ENCODE measurements at regions not wholly inside any gene's neighbourhood (a gene's known extent, or its start where the extent isn't known, plus 50 kb on each side); places are given as distances from the start of the nearest gene placed in this dataset.
A peak's percentile ranks its signal among the peaks of the same experiment; 100 is the strongest.

GRCh38 chr4:186351668-186352194 lies 85.7 kb downstream of the F11 start:
- H3K27me3 Mint-ChIP-seq: peaks cover 0 to 2% of the 10 kb centered on the region in 2 donors
- H3K4me1 Mint-ChIP-seq: no peaks in the 10 kb centered on the region
- no peak for DNase-seq
- ChIA-PET CTCF (no interaction called here), POLR2A (no interaction called here)
- no peaks in the 10 kb centered on the region for H3K9me3 Mint-ChIP-seq
- no peaks in the 10 kb centered on the region for H3K36me3 ChIP-seq (ENCODE audit: insufficient read depth, low read length)
- no peaks in the 10 kb centered on the region for H3K4me1 ChIP-seq (ENCODE audit: insufficient read depth, low read length)
- no peaks in the 10 kb centered on the region for H3K36me3 Mint-ChIP-seq
- no peak overlapping the region for H3K27ac ChIP-seq (ENCODE audit: low read depth, low read length)
- H3K27me3 ChIP-seq (ENCODE audit: insufficient read depth, low read length, poor library complexity, severe bottlenecking): no peaks in the 10 kb centered on the region
- H3K4me3 ChIP-seq (ENCODE audit: low read length): no peak overlapping the region
- H3K27ac Mint-ChIP-seq: no peak overlapping the region
- H3K4me3 Mint-ChIP-seq: no peak overlapping the region
- H3K9me3 ChIP-seq (ENCODE audit: low read length): no peaks in the 10 kb centered on the region

DNA sequence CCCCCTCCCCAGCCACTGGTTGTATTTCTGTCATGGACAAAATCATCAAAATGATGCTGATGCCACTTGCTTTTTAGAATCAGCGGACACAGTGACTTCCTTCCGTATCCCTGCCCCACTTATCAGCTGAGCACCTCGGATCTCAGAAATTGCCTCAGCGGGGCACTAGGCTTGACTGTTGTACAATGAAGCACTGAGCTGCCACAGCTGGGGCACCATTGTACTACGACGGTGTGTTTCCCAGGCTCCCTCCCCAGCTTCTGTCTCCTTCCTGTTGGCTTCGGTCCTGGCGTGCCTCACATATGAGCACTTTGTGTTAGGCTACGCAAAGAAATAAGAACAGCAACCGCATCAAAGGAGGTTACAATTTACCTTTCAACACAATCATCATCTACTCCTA lies 82.4 kb downstream of the F11 start:
- H3K9me3 Mint-ChIP-seq: no peaks in the 10 kb centered on the region
- no peak overlapping the region for H3K27ac Mint-ChIP-seq
- peaks cover 2 to 5% of the 10 kb centered on the region in 2 donors for H3K27me3 Mint-ChIP-seq
- H3K27ac ChIP-seq (ENCODE audit: low read depth, low read length): no peak overlapping the region
- ChIA-PET POLR2A (no interaction called here), CTCF (no interaction called here)
- no peaks in the 10 kb centered on the region for H3K36me3 Mint-ChIP-seq
- no peaks in the 10 kb centered on the region for H3K4me1 ChIP-seq (ENCODE audit: insufficient read depth, low read length)
- no peak overlapping the region for H3K4me3 Mint-ChIP-seq
- H3K4me3 ChIP-seq (ENCODE audit: low read length): no peak overlapping the region
- DNase-seq: no peak
- H3K9me3 ChIP-seq (ENCODE audit: low read length): no peaks in the 10 kb centered on the region
- H3K27me3 ChIP-seq (ENCODE audit: insufficient read depth, low read length, poor library complexity, severe bottlenecking): no peaks in the 10 kb centered on the region
- no peaks in the 10 kb centered on the region for H3K36me3 ChIP-seq (ENCODE audit: insufficient read depth, low read length)
- no peaks in the 10 kb centered on the region for H3K4me1 Mint-ChIP-seq

DNA sequence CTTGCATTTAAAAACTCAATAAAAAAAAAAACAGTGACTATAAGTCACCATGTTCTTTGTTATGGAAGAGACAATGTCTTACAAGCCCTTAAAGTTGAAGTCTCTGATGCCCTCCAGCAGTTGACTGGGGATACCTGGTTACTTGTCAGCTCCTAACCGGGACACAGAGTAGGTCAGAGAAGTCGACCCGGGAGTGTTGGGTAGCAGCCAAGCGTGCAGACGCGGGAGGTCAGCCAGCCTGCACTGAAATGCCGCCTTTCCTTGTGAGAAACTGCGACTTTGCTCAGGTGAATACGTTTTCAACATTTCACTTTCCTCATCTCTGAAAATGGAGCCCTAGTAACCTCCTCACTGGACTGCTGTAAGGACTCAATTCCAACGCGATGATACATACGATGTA lies 81.8 kb downstream of the F11 start:
- ChIA-PET CTCF (no interaction called here), POLR2A (no interaction called here)
- Histone ChIP-seq H3K36me3 (ENCODE audit: insufficient read depth, low read length) (no peaks in the 10 kb centered on the region), H3K9me3 (ENCODE audit: low read length) (no peaks in the 10 kb centered on the region), H3K4me1 (ENCODE audit: insufficient read depth, low read length) (no peaks in the 10 kb centered on the region), H3K4me3 (ENCODE audit: low read length) (no peak overlapping the region), H3K27me3 (ENCODE audit: insufficient read depth, low read length, poor library complexity, severe bottlenecking) (no peaks in the 10 kb centered on the region), H3K27ac (ENCODE audit: low read depth, low read length) (no peak overlapping the region)
- H3K36me3 Mint-ChIP-seq: no peaks in the 10 kb centered on the region
- no peak overlapping the region for H3K4me3 Mint-ChIP-seq
- peaks cover 2 to 5% of the 10 kb centered on the region in 2 donors for H3K27me3 Mint-ChIP-seq
- no peaks in the 10 kb centered on the region for H3K9me3 Mint-ChIP-seq
- DNase-seq: no peak
- H3K4me1 Mint-ChIP-seq: no peaks in the 10 kb centered on the region
- no peak overlapping the region for H3K27ac Mint-ChIP-seq

- Mint-ChIP-seq H3K4me1 (no peaks in the 10 kb centered on the region), H3K27me3 (peaks cover 0 to 5% of the 10 kb centered on the region in 2 donors), H3K9me3 (no peaks in the 10 kb centered on the region), H3K27ac (no peak overlapping the region), H3K4me3 (no peak overlapping the region), H3K36me3 (no peaks in the 10 kb centered on the region)
- no peak for DNase-seq
- POLR2A ChIA-PET: no interaction called here
- no peaks in the 10 kb centered on the region for H3K4me1 ChIP-seq (ENCODE audit: insufficient read depth, low read length)
- no peaks in the 10 kb centered on the region for H3K36me3 ChIP-seq (ENCODE audit: insufficient read depth, low read length)
- no peak overlapping the region for H3K27ac ChIP-seq (ENCODE audit: low read depth, low read length)
- no peaks in the 10 kb centered on the region for H3K27me3 ChIP-seq (ENCODE audit: insufficient read depth, low read length, poor library complexity, severe bottlenecking)
- CTCF ChIA-PET: no interaction called here
- no peak overlapping the region for H3K4me3 ChIP-seq (ENCODE audit: low read length)
- H3K9me3 ChIP-seq (ENCODE audit: low read length): no peaks in the 10 kb centered on the region
Measured at GRCh38 chr4:186345184-186345583, 79.2 kb downstream of the F11 start.

DNA sequence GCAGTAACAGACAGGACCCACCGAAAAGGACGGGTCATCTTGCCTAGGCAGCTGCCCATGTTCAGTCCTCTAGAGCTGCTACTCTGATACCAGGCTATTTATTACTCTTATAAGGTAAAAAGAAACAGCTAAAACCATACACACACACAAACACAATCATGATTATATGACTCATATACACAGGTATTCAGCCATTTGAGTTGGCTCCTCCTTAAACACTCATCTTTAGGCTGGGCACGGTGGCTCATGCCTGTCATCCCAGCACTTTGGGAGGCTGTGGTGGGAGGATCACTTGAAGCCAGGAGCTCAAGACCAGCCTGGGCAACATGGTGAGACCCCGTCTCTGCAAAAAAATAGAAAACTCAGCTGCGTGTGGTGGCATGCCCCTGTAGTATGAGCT lies 76.6 kb downstream of the F11 start:
- no peaks in the 10 kb centered on the region for H3K4me1 Mint-ChIP-seq

GRCh38 chr4:186341655-186342054 lies 75.7 kb downstream of the F11 start:
- Mint-ChIP-seq H3K27me3 (peaks cover 0 to 7% of the 10 kb centered on the region in 2 donors), H3K9me3 (no peaks in the 10 kb centered on the region), H3K27ac (peak overlapping the region in 1 of 8 donors; percentile 22), H3K4me3 (no peak overlapping the region), H3K4me1 (no peaks in the 10 kb centered on the region), H3K36me3 (no peaks in the 10 kb centered on the region)
- Histone ChIP-seq H3K27me3 (ENCODE audit: insufficient read depth, low read length, poor library complexity, severe bottlenecking) (no peaks in the 10 kb centered on the region), H3K27ac (ENCODE audit: low read depth, low read length) (no peak overlapping the region), H3K4me3 (ENCODE audit: low read length) (no peak overlapping the region), H3K4me1 (ENCODE audit: insufficient read depth, low read length) (no peaks in the 10 kb centered on the region), H3K36me3 (ENCODE audit: insufficient read depth, low read length) (no peaks in the 10 kb centered on the region), H3K9me3 (ENCODE audit: low read length) (no peaks in the 10 kb centered on the region)
- POLR2A ChIA-PET: no interaction called here
- CTCF ChIA-PET: no interaction called here
- no peak for DNase-seq

More for the DNA sequence above, 76.6 kb downstream of the F11 start:
- Histone ChIP-seq H3K27ac (ENCODE audit: low read depth, low read length) (no peak overlapping the region), H3K4me3 (ENCODE audit: low read length) (no peak overlapping the region), H3K36me3 (ENCODE audit: insufficient read depth, low read length) (no peaks in the 10 kb centered on the region), H3K4me1 (ENCODE audit: insufficient read depth, low read length) (no peaks in the 10 kb centered on the region), H3K27me3 (ENCODE audit: insufficient read depth, low read length, poor library complexity, severe bottlenecking) (no peaks in the 10 kb centered on the region), H3K9me3 (ENCODE audit: low read length) (no peaks in the 10 kb centered on the region)
- CTCF ChIA-PET: no interaction called here
- peaks cover 0 to 7% of the 10 kb centered on the region in 2 donors for H3K27me3 Mint-ChIP-seq
- H3K27ac Mint-ChIP-seq: no peak overlapping the region
- no peaks in the 10 kb centered on the region for H3K9me3 Mint-ChIP-seq
- H3K4me3 Mint-ChIP-seq: no peak overlapping the region
- no peaks in the 10 kb centered on the region for H3K36me3 Mint-ChIP-seq
- POLR2A ChIA-PET: no interaction called here
- DNase-seq: no peak
